HG03045 (cell line): ENCODE measurements at regions not wholly inside any gene's neighbourhood (a gene's known extent, or its start where the extent isn't known, plus 50 kb on each side); places are given as distances from the start of the nearest gene placed in this dataset.
"Not testable (repeated sequence)": the region's sequence is repeated elsewhere in the genome, so short reads cannot be mapped to it uniquely, and the experiment has no call there.

Experiments used
- ATAC-seq: cut with Tn5 transposase; IDR thresholded peaks from one replicate; pipeline ENCODE4 v1.9.1; 2021; ENCODE audit warnings: mild to moderate bottlenecking, moderate library complexity; ENCODE audit not compliant: unreplicated experiment

- no peak for ATAC-seq
Observed at GRCh38 chr19:27851543-27852060, 1361.3 kb downstream of the UQCRFS1 start.

- no peak for ATAC-seq
Observed at GRCh38 chr19:27851002-27851481, 1361.9 kb downstream of the UQCRFS1 start.

- ATAC-seq: no peak
Observed at GRCh38 chr19:27846944-27847343, 1366.0 kb downstream of the UQCRFS1 start.

DNA sequence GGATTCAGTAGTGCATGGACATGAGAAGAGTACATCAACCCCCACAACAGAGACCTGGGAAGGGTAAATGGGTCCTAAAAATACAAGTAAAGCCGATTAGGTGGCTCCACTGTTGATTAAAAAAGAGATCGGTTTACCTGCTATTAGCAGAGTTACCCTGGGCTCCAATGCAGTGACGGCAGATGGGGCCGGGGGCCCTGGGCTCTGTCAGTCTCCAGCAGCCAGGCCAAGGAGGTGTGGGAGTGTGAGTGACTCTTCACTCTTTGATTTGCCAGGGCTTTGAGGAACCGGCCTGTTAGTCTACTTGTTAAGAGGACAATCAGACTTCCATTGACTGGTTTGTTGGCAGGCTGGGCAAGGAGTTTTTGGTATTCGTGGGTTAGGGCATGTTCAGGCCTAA lies 1368.7 kb downstream of the UQCRFS1 start:
- ATAC-seq: no peak

- no peak for ATAC-seq
Observed at GRCh38 chr19:27843861-27844260, 1369.1 kb downstream of the UQCRFS1 start.

DNA sequence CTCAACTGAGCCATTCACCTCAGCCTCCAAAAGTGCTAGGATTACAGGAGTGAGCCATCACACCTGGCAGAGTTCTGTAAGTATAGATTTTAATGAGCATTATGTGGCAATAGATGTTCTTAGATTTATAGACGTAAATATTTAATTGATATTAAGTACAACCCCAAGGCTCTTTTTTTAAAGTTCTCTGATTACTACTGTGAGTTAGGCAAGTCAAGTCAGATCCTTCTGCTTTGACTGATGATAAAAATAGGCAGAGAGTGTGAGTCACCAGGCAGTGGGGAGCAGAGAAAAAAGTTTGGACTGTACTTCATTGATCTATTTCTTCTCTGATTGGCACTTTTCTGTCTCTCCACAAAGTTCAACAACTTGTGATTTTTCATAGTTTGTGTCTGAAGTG lies 1379.9 kb downstream of the UQCRFS1 start:
- no peak for ATAC-seq

GRCh38 chr19:27828829-27829228 lies 1384.1 kb downstream of the UQCRFS1 start:
- ATAC-seq: no peak

DNA sequence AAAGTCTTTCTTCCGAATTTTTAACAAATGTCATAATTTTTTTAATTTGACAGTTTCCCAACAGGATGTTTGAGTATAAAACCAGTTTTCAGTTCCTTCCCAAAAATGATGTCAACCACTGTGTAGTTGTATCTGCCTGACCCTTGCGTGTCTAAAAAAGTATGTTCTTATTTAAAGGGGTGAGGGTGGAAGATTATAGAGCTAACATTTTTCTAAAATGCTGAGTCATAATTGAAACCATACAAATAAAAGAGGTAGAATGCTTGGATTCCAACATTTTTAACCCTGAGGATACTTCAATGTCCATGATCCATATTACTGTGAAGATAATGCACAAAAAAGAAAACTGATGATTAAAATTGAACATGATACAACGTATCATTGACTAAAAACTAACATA lies 1388.8 kb downstream of the UQCRFS1 start:
- no peak for ATAC-seq

- ATAC-seq: no peak
Observed at GRCh38 chr19:27822336-27822735, 1390.6 kb downstream of the UQCRFS1 start.

DNA sequence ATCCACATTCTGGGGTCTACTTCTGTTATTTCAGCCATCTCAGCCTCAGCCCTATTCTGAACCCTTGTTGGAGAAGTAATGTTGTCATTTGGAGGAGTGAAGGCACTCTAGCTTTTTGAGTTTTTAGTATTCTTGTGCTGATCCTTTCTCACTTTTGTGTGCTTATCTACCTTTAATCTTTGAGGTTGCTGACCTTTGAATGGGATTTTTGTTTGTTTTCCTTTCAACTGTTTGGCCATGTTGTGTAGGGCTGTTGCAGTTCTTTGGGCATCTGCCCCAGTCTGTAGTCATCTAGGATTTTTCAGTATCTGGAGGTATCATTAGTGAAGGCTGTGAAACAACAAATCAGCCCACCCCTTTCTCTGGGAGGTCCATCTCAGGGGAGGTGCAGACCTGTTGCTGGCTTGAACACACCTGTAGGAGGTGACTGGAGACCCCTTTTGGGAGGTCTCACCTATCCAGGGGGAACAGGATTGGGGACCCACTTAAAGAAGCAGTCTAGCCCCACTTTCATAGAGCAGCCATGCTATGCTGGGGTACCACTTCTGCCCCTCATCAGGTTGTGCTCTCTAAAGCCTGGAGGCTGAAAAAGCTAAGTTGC lies 1391.4 kb downstream of the UQCRFS1 start:
- no peak for ATAC-seq

GRCh38 chr19:27815985-27816384 lies 1397.0 kb downstream of the UQCRFS1 start:
- no peak for ATAC-seq

GRCh38 chr19:27814834-27815233 lies 1398.1 kb downstream of the UQCRFS1 start:
- ATAC-seq: not testable (repeated sequence)

GRCh38 chr19:27814274-27814673 lies 1398.7 kb downstream of the UQCRFS1 start:
- ATAC-seq: not testable (repeated sequence)

- no peak for ATAC-seq
Observed at GRCh38 chr19:27806471-27807070, 1406.4 kb downstream of the UQCRFS1 start.

GRCh38 chr19:27805848-27806247 lies 1407.1 kb downstream of the UQCRFS1 start:
- no peak for ATAC-seq

DNA sequence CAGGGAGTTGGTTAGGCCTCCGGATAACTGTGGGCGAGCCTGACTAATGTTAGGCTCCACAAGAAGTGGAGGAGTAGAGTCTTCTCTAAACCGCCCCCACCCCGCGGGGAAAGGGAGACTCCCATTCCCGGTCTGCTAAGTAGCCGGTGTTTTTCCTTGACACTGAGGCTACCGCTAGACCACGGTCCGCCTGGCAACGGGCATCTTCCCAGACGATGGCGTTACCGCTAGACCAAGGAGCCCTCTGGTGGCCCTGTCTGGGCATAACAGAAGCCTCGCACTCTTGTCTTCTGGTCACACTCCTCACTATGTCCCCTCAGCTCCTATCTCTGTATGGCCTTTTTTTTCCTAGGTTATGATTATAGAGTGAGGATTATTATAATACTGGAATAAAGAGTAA lies 1410.7 kb downstream of the UQCRFS1 start:
- not testable (repeated sequence) for ATAC-seq

DNA sequence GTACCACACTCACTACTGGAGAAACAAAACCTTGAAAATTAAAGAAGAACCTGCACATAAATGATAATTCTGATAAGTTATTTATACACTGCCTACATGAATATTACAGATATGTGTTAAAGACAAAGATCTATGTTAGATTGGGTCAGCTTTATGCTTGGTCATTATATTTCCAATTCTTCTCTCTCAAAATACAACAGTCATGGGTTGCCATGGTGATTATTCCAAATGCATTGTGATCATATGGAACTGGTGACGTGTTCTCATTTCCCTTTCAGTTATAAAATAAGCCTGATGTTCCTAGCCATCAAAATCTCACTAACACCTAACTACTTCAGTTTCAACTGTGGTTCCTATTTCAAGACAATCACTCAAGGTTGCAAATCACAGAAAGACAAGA lies 1416.4 kb downstream of the UQCRFS1 start:
- no peak for ATAC-seq

- no peak for ATAC-seq
Observed at GRCh38 chr19:27796073-27796472, 1416.9 kb downstream of the UQCRFS1 start.

DNA sequence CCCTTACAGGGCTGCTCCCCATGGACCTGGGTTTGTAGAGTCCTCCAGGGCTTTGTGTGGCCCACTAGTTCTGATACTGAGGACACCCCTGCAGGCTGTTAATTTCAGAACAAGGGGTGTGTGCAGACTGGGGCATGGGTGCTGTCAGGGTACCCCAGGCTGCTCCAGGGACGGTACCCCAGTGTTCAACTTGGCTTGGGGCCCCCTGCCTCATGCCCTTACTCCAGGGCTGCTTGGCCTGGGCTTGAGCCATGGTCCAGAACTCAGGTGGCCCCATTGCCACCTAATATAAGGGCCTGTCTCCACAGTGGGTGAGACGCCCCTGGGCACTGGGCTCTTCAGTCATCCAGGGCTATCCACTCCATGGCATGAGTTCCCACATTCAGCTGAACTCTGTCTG lies 1417.6 kb downstream of the UQCRFS1 start:
- ATAC-seq: no peak

DNA sequence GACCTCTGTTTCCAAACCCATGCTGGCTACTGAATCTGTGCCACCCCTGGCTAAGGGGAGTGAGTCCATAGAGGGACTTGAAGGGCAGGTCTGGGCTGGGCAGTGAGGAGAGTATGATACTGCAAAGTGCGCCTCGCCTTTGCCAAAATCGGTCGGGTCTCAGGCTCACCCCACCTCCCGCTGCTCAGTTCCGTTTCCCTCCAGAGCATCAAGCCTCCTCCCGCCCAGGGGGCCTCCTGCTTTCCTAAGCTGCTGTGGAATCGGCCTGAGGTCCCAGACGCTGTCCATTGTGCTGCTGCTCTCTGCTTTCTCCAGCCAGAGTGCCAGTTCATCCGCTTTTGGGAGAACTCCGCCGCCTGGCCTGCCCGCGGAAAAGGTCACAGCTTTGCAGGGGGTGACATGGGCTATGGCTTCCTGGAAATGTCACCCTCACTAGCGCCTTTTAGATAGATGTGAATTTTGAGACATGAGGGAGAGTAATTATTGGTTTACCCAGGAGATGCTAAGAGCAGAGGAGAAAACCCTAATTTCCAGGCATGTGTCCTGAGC lies 1418.4 kb downstream of the UQCRFS1 start:
- ATAC-seq: no peak

DNA sequence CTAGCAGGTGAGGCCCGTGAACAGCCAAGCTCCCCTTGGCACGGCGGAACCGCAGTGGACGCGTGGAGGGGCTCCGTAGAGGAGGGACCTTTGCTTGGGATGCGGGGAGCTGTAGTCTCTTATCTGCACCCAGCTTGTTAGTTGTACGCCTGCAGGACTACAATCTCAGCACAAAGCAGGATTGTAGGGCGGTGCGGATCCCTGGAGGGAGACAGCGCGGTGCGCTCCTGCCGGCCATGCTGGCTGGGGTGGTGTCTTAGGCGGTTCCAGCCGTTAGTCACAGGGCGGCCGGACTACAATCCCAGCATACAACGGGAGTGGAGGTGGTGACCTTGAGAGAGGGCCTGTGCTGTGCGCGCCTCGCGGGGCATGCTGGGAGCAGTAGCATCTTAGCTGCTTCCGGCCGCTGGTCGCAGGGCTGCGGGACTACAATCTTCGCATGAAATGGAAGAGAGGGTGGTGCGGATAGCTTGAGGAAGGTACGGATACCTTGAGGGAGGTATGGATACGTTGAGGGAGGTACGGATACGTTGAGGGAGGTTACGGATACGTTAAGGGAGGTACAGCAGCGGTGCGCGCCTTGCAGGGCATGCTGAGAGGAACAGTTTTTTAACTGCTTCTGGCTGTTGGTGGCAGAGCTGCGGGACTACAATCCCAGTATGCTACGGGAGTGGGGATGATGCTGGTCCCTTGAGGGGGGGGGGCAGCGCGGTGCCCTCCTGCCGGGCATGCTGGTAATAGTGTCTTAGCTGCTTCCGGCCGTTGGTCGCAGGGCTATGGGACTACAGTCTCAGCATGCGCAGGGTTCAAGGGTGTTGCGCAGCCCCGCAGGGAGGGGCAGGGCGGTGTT lies 1419.1 kb downstream of the UQCRFS1 start:
- ATAC-seq: peak; percentile 94
